Breast epithelium (tissue), 3 donors: ENCODE measurements at regions not wholly inside any gene's neighbourhood (a gene's known extent, or its start where the extent isn't known, plus 50 kb on each side); places are given as distances from the start of the nearest gene placed in this dataset.

ENCODE experiments used
- CTCF ChIP-seq, 3 donors: fragments of 450-650 bp; IDR thresholded peaks; one replicate each; pipeline ENCODE4 v1.5.1; 2016 to 2017; ENCODE audit warnings: antibody characterized with exemption in 3 of 3, mild to moderate bottlenecking in 3 of 3, moderate library complexity in 3 of 3
- POLR2A ChIP-seq: fragments of 450-650 bp; IDR thresholded peaks from one replicate; pipeline ENCODE4 v1.6.1; 2016; ENCODE audit warnings: antibody characterized with exemption, mild to moderate bottlenecking, moderate library complexity
- POLR2AphosphoS5 ChIP-seq, 3 donors: sonication (generic); formaldehyde crosslinking; IDR thresholded peaks; one replicate each; pipeline ENCODE4 v1.6.1; 2017; ENCODE audit warnings: antibody characterized with exemption in 3 of 3

DNA sequence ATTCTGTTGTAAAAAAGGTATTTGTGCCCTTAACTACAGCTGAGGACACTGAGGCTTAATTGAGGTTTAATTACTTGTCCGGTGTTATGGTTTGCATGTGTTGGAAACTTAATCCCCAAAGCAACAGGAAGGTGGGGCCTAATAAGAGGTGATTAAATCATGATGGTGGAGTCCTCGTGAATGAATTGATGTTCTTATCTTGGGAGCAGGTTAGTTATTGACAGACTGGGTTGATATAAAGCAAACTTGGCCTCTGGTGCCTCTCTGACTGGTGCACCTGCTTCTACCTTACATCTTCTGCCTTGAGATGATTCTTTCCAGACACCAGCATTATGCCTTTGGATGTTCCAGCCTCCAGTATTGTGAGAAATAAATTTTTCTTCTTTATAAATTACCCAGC is 306.5 kb upstream of the HS3ST5 start:
- no peak for TF ChIP-seq CTCF (IDR thresholded peaks at IDR 0.05)
- TF ChIP-seq POLR2AphosphoS5 (IDR thresholded peaks at IDR 0.05) = no peak
- no peak for TF ChIP-seq POLR2A
